ENCODE measurements at regions not wholly inside any gene's neighbourhood (a gene's known extent, or its start where the extent isn't known, plus 50 kb on each side); places are given as distances from the start of the nearest gene placed in this dataset.

DNA sequence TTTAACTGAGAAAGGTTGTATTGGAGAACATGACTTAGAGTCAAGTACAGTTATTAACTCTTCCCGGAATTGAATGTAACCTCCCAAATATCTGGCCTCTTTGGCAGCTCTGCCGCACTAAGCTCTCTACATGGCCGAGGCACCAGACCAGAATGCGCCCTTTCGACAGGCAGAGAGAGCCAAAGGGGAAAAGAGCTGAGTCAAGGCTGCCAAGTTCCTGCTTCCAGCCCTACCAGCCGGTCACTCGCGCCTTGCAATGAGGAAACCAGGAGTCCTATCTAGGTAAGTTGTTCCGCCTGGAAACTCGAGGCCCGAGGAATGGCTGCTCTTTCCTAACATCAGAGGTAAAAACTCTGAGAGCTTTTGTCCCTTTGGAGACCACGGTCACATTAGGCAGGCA lies 172.2 kb downstream of the BRMS1L start:
- Histone ChIP-seq H3K9me1 (ENCODE audit: control insufficient read depth, insufficient read depth, low read length) (no peaks in the 10 kb centered on the region), H2AFZ (ENCODE audit: low read depth, low read length) (no peak overlapping the region), H3K4me2 (ENCODE audit: insufficient read depth, low read length) (no peak overlapping the region), H3K27ac (ENCODE audit: extremely low read depth, low read depth, low read length) (no peak overlapping the region), H3K9ac (ENCODE audit: insufficient read depth in 1 of 2, low read depth in 2 of 2, low read length in 2 of 2) (no peak overlapping the region), H3K4me3 (no peak overlapping the region), H3K27me3 (ENCODE audit: control insufficient read depth in 2 of 2, insufficient read depth in 2 of 2, low read length in 2 of 2) (peaks cover 2 to 13% of the 10 kb centered on the region in 2 experiments; a peak in 4 of 5 replicates), H4K20me1 (replicated peaks; ENCODE audit: control insufficient read depth, insufficient read depth, low read length) (no peaks in the 10 kb centered on the region; the same call in 1 of the 2 replicates), H3K4me1 (replicated peaks in 1 of 2; ENCODE audit: control insufficient read depth in 2 of 2, insufficient read depth in 2 of 2, low read length in 2 of 2) (no peaks in the 10 kb centered on the region), H3K9me3 (replicated peaks; ENCODE audit: control insufficient read depth, insufficient read depth, low read depth, low read length) (no peaks in the 10 kb centered on the region), H3K36me3 (ENCODE audit: control insufficient read depth, insufficient read depth, low read length) (no peaks in the 10 kb centered on the region), H3K79me2 (ENCODE audit: control insufficient read depth, insufficient read depth, low read length) (no peaks in the 10 kb centered on the region)
- intact Hi-C loops (cut with micrococcal nuclease) (no loop called here), in situ Hi-C loops (cut with MboI) (no loop called here)
- no TSS peak for BruUV-seq (replicated peaks)
- CTCF ChIA-PET (ENCODE audit: low intra/inter-chr PET ratio) = no interaction called here
- FAIRE-seq (no peak), DNase-seq (ENCODE audit: extremely low read depth in 1 of 4, low spot score in 3 of 4) (no peak), ATAC-seq (no peak)
- POLR2A ChIA-PET = interaction anchor here (0.7 kb wide), 1 partner anchor 9 kb away, joined by 3 read pairs; no protein-coding TSS in a partner anchor
- WGBS (ENCODE audit: insufficient coverage, low coverage, missing lambda C conversion rate) = 1% methylated on average over 9 of the region's 12 CpGs
- TF ChIP-seq, protein P1, sequence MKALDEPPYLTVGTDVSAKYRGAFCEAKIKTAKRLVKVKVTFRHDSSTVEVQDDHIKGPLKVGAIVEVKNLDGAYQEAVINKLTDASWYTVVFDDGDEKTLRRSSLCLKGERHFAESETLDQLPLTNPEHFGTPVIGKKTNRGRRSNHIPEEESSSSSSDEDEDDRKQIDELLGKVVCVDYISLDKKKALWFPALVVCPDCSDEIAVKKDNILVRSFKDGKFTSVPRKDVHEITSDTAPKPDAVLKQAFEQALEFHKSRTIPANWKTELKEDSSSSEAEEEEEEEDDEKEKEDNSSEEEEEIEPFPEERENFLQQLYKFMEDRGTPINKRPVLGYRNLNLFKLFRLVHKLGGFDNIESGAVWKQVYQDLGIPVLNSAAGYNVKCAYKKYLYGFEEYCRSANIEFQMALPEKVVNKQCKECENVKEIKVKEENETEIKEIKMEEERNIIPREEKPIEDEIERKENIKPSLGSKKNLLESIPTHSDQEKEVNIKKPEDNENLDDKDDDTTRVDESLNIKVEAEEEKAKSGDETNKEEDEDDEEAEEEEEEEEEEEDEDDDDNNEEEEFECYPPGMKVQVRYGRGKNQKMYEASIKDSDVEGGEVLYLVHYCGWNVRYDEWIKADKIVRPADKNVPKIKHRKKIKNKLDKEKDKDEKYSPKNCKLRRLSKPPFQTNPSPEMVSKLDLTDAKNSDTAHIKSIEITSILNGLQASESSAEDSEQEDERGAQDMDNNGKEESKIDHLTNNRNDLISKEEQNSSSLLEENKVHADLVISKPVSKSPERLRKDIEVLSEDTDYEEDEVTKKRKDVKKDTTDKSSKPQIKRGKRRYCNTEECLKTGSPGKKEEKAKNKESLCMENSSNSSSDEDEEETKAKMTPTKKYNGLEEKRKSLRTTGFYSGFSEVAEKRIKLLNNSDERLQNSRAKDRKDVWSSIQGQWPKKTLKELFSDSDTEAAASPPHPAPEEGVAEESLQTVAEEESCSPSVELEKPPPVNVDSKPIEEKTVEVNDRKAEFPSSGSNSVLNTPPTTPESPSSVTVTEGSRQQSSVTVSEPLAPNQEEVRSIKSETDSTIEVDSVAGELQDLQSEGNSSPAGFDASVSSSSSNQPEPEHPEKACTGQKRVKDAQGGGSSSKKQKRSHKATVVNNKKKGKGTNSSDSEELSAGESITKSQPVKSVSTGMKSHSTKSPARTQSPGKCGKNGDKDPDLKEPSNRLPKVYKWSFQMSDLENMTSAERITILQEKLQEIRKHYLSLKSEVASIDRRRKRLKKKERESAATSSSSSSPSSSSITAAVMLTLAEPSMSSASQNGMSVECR (CRISPR knock-in tag; IDR thresholded peaks at IDR 0.05) = no peak
- TF ChIP-seq, protein P2, sequence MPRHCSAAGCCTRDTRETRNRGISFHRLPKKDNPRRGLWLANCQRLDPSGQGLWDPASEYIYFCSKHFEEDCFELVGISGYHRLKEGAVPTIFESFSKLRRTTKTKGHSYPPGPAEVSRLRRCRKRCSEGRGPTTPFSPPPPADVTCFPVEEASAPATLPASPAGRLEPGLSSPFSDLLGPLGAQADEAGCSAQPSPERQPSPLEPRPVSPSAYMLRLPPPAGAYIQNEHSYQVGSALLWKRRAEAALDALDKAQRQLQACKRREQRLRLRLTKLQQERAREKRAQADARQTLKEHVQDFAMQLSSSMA (CRISPR knock-in tag; IDR thresholded peaks at IDR 0.05) = no peak
- TF ChIP-seq NFRKB (IDR thresholded peaks at IDR 0.05; ENCODE audit: low read depth) = no peak
- TF ChIP-seq ZNF217 (CRISPR knock-in tag; IDR thresholded peaks at IDR 0.05) = no peak
- TF ChIP-seq, protein P3, sequence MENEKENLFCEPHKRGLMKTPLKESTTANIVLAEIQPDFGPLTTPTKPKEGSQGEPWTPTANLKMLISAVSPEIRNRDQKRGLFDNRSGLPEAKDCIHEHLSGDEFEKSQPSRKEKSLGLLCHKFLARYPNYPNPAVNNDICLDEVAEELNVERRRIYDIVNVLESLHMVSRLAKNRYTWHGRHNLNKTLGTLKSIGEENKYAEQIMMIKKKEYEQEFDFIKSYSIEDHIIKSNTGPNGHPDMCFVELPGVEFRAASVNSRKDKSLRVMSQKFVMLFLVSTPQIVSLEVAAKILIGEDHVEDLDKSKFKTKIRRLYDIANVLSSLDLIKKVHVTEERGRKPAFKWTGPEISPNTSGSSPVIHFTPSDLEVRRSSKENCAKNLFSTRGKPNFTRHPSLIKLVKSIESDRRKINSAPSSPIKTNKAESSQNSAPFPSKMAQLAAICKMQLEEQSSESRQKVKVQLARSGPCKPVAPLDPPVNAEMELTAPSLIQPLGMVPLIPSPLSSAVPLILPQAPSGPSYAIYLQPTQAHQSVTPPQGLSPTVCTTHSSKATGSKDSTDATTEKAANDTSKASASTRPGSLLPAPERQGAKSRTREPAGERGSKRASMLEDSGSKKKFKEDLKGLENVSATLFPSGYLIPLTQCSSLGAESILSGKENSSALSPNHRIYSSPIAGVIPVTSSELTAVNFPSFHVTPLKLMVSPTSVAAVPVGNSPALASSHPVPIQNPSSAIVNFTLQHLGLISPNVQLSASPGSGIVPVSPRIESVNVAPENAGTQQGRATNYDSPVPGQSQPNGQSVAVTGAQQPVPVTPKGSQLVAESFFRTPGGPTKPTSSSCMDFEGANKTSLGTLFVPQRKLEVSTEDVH (IDR thresholded peaks at IDR 0.05; ENCODE audit: low read depth, partially characterized antibody) = no peak
- TF ChIP-seq, protein P4, sequence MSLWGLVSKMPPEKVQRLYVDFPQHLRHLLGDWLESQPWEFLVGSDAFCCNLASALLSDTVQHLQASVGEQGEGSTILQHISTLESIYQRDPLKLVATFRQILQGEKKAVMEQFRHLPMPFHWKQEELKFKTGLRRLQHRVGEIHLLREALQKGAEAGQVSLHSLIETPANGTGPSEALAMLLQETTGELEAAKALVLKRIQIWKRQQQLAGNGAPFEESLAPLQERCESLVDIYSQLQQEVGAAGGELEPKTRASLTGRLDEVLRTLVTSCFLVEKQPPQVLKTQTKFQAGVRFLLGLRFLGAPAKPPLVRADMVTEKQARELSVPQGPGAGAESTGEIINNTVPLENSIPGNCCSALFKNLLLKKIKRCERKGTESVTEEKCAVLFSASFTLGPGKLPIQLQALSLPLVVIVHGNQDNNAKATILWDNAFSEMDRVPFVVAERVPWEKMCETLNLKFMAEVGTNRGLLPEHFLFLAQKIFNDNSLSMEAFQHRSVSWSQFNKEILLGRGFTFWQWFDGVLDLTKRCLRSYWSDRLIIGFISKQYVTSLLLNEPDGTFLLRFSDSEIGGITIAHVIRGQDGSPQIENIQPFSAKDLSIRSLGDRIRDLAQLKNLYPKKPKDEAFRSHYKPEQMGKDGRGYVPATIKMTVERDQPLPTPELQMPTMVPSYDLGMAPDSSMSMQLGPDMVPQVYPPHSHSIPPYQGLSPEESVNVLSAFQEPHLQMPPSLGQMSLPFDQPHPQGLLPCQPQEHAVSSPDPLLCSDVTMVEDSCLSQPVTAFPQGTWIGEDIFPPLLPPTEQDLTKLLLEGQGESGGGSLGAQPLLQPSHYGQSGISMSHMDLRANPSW (CRISPR knock-in tag; IDR thresholded peaks at IDR 0.05) = no peak

Data from K562 (cell line).